Hypothalamus (tissue), 51 donors: ENCODE measurements at regions not wholly inside any gene's neighbourhood (a gene's known extent, or its start where the extent isn't known, plus 50 kb on each side); places are given as distances from the start of the nearest gene placed in this dataset.

ENCODE experiments used
- DNase-seq, 51 donors: peaks; one replicate each; lab custom pipeline; 2025; lab: John Stamatoyannopoulos, UW

- no peak for DNase-seq
Observed at GRCh38 chr11:11757909-11758308, 83.9 kb upstream of the USP47 start.

GRCh38 chr11:11756718-11757117 lies 85.1 kb upstream of the USP47 start:
- DNase-seq, result no peak

GRCh38 chr11:11755871-11756270 lies 85.9 kb upstream of the USP47 start:
- DNase-seq, result no peak

DNA sequence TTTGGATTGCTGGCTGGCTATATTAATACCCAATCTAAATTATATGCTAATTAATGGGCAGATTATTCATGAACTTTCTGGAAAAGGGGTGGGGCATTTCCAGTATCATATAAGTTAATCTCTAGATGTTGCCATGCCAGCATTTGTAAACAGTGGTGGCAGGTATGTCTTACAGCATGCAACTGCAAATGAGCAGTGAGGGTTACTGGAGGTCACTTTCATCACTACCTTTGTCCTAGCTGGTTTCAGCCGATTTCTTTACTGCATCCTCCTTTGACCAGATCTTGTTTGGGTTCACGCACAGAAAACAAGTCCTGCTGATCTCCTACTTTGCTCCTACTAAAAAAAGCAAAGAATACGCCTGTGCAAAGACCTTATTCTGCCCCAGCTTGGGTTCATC lies 89.1 kb upstream of the USP47 start:
- no peak for DNase-seq

DNA sequence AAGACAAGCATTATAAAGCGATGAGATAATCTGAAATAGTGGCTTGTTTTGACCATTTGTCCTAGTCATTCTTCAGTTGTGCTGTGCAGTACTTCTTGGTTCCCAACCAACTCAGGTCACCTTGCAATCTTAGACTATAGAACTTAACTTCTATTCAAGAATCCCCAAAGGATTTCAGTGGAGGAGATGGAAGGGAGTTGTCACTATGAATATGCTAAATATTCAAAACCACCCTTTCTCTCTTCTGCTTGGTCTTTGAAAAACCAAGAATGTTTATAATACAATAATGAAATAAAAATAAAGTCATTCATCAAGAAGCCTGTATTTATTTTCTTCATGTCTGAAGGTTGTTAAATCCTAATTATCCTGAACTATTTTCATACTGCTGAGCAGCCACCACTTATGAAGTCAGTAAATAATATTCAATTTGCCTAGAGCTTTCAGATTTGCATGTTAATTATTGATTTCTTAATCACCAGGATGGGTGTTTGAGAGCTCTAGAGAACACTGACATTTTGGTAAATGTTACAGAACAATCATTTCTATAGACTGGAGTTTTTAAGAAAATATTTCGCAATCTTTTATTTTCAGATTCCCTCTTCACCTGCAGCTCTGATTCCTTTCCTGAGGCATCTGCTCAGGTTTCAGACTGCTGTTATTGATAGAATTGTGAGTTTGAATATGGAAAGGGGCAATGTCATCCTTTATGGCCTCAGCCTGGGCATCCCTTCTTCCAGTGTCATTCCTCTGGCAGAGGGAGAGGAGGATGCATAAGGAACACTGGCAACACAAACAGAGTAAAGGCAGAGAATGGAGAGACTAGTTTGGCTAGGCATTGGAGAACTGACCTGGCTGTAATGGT lies 91.5 kb upstream of the USP47 start:
- DNase-seq, result no peak

- no peak for DNase-seq
Observed at GRCh38 chr11:11748706-11749365, 92.9 kb upstream of the USP47 start.

- no peak for DNase-seq
Observed at GRCh38 chr11:11747570-11747969, 94.2 kb upstream of the USP47 start.

GRCh38 chr11:11746449-11746848 lies 95.3 kb upstream of the USP47 start:
- DNase-seq, result no peak

- no peak for DNase-seq
Observed at GRCh38 chr11:11743216-11743615, 98.6 kb upstream of the USP47 start.

DNA sequence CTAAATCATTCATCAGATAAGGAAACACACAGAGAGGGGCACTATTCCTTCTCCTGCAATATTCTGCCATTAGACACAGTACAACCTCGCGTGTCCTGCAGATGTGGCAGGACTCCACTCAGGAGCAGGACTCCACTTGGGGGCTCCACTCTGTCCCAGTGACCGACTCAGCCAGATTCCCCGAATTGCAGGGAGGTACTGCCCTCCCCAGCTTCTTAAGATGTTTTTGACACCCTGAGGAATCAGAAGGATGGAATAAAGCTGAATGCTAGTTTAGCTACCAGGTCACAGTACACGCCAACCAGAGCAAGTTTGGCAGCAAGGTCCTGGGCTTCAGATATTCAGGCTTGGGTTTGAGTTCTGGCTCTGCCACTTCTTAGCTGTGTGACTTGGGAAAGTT lies 99.3 kb upstream of the USP47 start:
- DNase-seq, result no peak

DNA sequence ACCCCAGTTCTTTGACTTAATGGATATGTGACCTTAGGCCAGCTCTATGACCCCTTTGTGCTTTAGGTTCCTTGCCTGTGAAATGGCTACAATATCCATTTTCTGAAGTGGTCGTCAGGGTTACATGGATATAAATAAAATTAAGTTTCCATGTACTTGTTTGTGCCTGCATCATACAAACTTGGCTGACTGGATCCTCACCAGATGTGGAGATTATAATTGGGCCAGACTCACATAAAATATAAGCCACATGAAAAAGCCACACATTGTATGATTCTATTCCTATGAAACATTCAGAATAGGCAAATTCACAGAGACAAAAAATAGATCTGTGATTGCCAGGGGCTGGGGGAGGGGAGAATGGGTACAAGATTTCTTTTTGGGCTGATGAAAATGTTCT lies 100.9 kb upstream of the USP47 start:
- DNase-seq, result no peak

DNA sequence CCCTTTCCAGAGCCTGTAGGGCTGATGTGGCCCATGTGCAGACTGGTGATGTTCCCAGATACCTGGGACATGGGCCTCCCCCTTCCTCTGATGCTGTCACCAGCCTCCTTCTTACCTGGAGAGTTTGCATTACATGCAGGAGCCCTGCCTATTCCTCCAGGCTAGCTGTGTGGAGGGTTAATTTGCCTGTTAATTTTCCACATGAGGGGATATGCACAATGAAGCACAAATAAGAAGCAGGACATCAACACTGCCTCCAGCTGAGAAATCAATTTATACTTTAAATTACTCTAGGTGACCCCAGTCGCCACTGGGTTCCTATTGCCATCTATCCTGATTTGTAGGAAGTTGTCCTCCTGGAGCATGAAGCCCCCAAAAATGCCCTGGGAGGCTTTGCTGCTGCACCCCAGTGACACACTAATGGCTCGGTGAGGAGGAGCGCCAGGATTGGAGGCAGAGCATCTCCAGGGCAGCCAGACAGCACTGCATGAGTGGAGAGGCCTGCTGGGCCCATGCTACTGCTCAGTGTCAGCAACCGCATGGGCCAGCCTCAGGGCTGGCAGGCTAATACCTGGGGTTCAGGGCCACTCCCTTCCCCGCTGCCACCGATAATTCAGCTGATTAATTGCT lies 101.6 kb upstream of the USP47 start:
- DNase-seq, result no peak

DNA sequence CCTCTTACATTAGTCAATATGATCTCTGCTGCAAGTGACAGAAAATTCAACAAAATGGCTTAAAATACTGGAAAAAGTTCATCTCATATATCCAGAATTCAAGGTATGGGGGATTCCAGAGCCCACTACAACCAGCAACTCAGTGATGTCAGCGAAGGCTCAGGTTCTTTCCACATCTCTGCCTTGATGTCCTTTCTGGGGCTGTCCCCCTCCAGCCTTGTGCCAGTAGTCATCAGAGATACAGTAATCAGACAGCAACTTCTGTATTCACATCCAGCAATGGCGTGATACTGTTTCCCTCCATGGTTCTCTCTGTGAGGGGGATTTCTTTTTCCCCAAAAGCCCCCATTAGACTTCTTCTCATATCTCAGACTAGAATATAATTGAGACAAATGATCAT lies 103.4 kb upstream of the USP47 start:
- DNase-seq, result no peak

DNA sequence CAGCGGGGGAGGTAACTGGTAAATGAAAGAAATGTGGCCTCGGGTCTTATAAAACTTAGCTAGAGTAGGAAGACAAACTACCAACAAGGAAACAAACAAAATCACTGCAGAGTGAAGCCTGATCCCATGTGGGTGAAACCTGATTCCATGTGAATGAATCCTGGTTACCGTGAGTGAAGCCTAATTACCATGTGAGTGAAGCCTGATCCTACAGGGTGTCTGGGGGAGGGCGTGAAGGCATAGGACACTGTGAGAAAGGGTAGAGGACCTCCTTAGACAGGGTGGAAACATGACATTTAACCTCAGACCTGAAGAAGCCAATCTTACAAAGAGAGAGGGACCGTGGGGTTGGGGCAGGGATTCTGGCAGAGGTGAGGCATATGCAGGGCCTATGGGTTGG lies 106.2 kb upstream of the USP47 start:
- no peak for DNase-seq

GRCh38 chr11:11733246-11733747 lies 108.5 kb upstream of the USP47 start:
- DNase-seq, result no peak

DNA sequence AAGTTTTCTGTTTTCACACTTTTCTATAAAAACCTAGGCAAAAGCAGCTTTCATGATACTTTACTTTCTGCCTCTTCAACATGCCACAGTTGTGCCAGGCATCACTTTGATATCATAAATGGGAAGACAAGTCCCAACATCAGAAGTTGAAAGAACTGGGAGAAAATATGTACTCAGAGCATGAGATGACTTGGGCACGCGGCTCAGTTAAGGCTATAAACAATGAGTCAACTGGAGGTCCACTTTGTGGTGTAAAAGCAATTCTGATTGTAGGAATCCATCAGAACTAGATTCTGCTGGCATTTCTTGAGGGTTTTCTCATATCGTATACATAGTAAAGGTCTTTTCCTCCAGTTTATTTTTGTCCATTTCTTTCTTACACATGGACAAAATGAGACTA lies 109.7 kb upstream of the USP47 start:
- DNase-seq, result no peak

DNA sequence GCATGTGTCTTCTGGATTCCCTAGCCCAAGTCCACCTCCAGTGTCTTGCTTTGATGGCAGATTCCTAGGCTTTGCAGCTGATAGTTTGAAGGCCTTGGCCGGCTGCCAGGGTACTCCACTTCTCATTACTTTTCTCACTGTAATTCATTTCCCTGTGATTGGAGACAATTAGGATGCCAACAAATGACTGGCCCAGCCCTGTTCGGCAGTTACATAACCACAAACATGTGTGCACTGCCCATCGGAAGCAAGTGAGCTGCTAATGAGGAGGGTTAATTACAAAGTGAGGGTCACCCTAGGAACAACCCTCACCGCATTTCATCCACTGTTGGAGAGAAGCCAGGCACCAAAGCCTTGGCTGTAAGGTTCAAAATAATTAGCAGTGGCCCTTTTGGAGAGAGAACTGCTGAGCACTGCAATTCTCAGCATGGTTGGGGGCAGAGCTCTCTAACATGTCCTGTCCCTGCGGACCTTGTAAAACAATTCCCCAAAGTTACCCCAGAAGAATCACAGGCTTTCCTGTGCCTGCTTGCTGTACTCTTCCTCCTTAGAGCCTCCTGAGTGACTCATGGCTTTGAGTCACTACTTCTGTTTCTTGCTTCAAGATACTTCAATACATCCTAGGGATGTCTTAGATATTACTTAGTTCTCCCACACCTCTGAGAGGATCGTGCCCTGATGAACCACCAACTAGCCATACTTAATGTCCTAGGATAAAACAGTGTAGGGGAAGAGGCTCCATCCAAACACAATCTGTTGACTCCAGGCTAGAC lies 109.7 kb upstream of the GALNT18 start:
- no peak for DNase-seq

DNA sequence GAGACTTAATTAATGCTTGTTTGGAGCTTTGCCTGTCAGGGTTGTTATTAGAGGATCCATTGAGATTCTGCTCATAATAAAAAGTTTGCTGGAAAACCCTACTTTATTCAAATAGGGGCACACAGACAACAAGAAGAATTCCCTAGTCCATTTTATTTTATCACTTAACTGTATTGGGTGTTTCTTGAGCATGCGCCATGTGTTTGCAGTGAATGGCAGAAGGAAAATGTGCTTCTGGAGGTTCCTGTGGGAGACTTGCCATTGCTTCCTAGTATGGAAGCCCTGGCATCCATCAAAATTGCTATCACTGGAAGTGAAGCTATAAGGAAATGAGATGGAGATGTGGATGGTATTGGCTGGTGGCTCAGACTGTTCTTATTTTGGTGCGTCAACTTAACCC lies 106.6 kb upstream of the GALNT18 start:
- DNase-seq, result no peak

DNA sequence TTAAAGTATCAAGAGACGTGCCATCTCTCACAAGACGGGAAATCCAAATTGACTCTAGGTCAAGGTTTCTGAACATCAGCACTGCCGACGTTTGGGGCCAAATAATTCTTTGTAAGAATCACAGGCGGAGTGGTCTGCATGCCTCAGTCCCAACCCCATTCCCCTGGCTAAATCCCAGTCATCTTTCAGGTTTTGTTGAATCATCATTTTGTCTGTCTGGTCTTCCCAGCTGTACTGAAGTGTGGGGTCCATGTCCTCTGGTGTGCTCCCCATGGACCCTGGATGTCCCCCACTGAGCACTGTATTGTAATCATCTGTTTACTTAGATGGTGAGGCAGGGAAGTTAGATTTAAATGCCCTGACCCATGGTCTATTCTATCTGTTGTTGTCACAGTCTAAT lies 103.6 kb upstream of the GALNT18 start:
- DNase-seq, result no peak

DNA sequence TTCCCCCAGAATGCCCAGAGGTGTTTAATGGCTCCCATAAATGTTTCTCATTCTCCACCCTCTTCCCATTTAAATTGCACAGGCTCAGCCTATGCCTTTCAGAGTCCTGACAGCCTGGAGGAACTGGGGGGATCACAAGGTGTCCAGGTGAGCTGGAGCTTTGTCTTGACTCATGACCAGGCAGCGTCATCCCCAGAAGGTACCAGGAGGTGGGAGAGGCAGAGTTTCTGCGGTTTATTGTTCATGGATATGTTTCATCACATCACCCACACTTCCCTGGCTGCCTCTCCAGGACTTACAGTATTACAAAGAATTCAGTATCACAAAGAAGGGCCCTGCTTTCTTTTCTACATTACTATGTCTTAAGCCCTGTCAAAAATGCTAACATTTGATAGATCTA lies 103.2 kb upstream of the GALNT18 start:
- DNase-seq, result no peak

DNA sequence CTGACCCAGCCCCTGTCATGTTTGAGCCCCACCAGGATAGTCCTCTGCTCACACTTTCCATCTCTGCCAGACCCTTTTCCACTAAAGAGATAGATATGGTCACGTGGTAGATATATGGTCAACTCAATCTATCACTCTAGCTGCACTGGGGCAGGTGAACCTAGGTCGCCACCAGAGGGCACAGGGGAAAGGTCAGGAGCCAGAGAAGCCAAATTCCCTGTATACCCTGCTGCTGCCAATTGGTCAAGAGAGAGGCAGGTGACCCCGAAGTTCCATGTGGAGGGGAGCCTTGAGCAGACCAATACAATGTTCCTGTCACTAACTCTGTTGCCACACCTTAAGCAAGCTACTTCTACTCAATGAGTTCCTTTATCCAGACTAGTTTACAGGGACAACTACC lies 101.1 kb upstream of the GALNT18 start:
- DNase-seq, result no peak
